HL-60 (cell line): ENCODE measurements at regions not wholly inside any gene's neighbourhood (a gene's known extent, or its start where the extent isn't known, plus 50 kb on each side); places are given as distances from the start of the nearest gene placed in this dataset.

Experiments
- GABPA ChIP-seq: IDR thresholded peaks from 2 replicates; pipeline ENCODE4 v1.6.1; 2012; ENCODE audit warnings: low read depth
- POLR2AphosphoS5 ChIP-seq: IDR thresholded peaks from 2 replicates; pipeline ENCODE4 v1.6.1; 2012; ENCODE audit warnings: low read depth
- REST ChIP-seq: IDR thresholded peaks from 2 replicates; pipeline ENCODE4 v1.6.1; 2012; ENCODE audit warnings: low read depth; ENCODE audit not compliant: insufficient replicate concordance
- SPI1 ChIP-seq: IDR thresholded peaks from 2 replicates; pipeline ENCODE4 v1.6.1; 2012; ENCODE audit warnings: low read depth, mild to moderate bottlenecking, borderline replicate concordance
- TF ChIP-seq, protein P1 (sequence below): IDR thresholded peaks from one replicate; pipeline ENCODE4 v1.5.1; 2011; ENCODE audit warnings: low read length, control low read depth, inconsistent platforms; ENCODE audit not compliant: insufficient read depth

- TF ChIP-seq, protein P1, sequence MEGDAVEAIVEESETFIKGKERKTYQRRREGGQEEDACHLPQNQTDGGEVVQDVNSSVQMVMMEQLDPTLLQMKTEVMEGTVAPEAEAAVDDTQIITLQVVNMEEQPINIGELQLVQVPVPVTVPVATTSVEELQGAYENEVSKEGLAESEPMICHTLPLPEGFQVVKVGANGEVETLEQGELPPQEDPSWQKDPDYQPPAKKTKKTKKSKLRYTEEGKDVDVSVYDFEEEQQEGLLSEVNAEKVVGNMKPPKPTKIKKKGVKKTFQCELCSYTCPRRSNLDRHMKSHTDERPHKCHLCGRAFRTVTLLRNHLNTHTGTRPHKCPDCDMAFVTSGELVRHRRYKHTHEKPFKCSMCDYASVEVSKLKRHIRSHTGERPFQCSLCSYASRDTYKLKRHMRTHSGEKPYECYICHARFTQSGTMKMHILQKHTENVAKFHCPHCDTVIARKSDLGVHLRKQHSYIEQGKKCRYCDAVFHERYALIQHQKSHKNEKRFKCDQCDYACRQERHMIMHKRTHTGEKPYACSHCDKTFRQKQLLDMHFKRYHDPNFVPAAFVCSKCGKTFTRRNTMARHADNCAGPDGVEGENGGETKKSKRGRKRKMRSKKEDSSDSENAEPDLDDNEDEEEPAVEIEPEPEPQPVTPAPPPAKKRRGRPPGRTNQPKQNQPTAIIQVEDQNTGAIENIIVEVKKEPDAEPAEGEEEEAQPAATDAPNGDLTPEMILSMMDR, result no peak
- TF ChIP-seq POLR2AphosphoS5 (no peak), REST (no peak), GABPA (no peak), SPI1 (no peak)
Observed at GRCh38 chr10:78750418-78750817, 318.3 kb upstream of the ZMIZ1 start.
